PFSK-1 (cell line): ENCODE measurements at regions not wholly inside any gene's neighbourhood (a gene's known extent, or its start where the extent isn't known, plus 50 kb on each side); places are given as distances from the start of the nearest gene placed in this dataset.

Experiments used
- POLR2AphosphoS5 ChIP-seq: IDR thresholded peaks from 2 replicates; pipeline ENCODE4 v1.6.1; 2012; ENCODE audit warnings: low read depth, mild to moderate bottlenecking, control low read depth, low read length, moderate library complexity
- REST ChIP-seq, 2 experiments: IDR thresholded peaks; 2 replicates each; pipeline versions ENCODE4 v1.6.1 to v1.8.0; 2011 to 2012; ENCODE audit warnings: low read depth in 2 of 2, low read length in 2 of 2, control low read depth in 1 of 2, inconsistent platforms in 1 of 2, mild to moderate bottlenecking in 1 of 2, moderate library complexity in 1 of 2; ENCODE audit not compliant: insufficient read depth in 1 of 2

GRCh38 chr11:80349997-80350396 lies 909.2 kb upstream of the TENM4 start:
- TF ChIP-seq POLR2AphosphoS5 (no peak), REST (IDR thresholded peaks at IDR 0.05; ENCODE audit: insufficient read depth in 1 of 2, low read depth in 2 of 2, low read length in 2 of 2) (no peak)
